B cell (primary cell): ENCODE measurements at regions not wholly inside any gene's neighbourhood (a gene's known extent, or its start where the extent isn't known, plus 50 kb on each side); places are given as distances from the start of the nearest gene placed in this dataset.

Experiments
- ATAC-seq: fragments of 200-7000 bp; cut with Tn5 transposase; one replicate; pipeline ENCODE4 v1.10.0; 2021; ENCODE audit warnings: low read depth, mild to moderate bottlenecking, moderate number of reproducible peaks, moderate library complexity
- CTCF ChIA-PET: fragments of 350-600 bp; sonication (Branson Sonifier 250); formaldehyde crosslinking; loops from one replicate; lab custom pipeline; 2021; ENCODE audit warnings: antibody characterized with exemption, inconsistent platforms; lab: Charles Lee
- POLR2A ChIA-PET: fragments of 350-600 bp; sonication (Branson Sonifier 250); formaldehyde crosslinking; loops from one replicate; lab custom pipeline; 2021; ENCODE audit warnings: antibody characterized with exemption; lab: Charles Lee
- DNase-seq: peaks from one replicate; pipeline ENCODE4 v3.0.0; 2013
- H2AFZ ChIP-seq: 2 replicates; pipeline ENCODE4 v1.6.1; 2012; ENCODE audit warnings: mild to moderate bottlenecking, low read depth, low read length; ENCODE audit not compliant: insufficient read depth, poor library complexity, severe bottlenecking
- H3K27ac ChIP-seq, 2 donors: 1 replicate in 1 of 2; 2 replicates in 1 of 2; pipeline ENCODE4 v1.5.1; 2012 to 2013; ENCODE audit warnings: low read length in 2 of 2, mild to moderate bottlenecking in 2 of 2, moderate library complexity in 1 of 2
- H3K27me3 ChIP-seq, 4 experiments: fragments of 200-600 bp in 1 of 4; sonication (generic) in 1 of 4; replicated peaks in 1 of 4; 1 replicate in 2 of 4; 2 replicates in 2 of 4; pipeline versions ENCODE4 v1.6.1 to v1.7.0; 2013 to 2016; ENCODE audit warnings: low read length in 3 of 4, mild to moderate bottlenecking in 2 of 4, mixed read lengths in 1 of 4, moderate library complexity in 1 of 4; ENCODE audit not compliant: insufficient read depth in 4 of 4, control insufficient read depth in 3 of 4; ENCODE audit errors: control extremely low read depth in 1 of 4
- H3K36me3 ChIP-seq, 2 experiments: replicated peaks in 1 of 2; 1 replicate in 1 of 2; 2 replicates in 1 of 2; pipeline versions ENCODE4 v1.6.1 to v1.7.1; 2013; ENCODE audit warnings: low read length in 1 of 2; ENCODE audit not compliant: insufficient read depth in 2 of 2, control insufficient read depth in 1 of 2; ENCODE audit errors: control extremely low read depth in 1 of 2, extremely low read depth in 1 of 2
- H3K4me1 ChIP-seq, 2 donors: fragments of 200-600 bp in 1 of 2; sonication (generic) in 1 of 2; 1 replicate in 1 of 2; 2 replicates in 1 of 2; pipeline versions ENCODE4 v1.5.1 to v1.6.1; 2013 to 2017; ENCODE audit warnings: low read length in 2 of 2; ENCODE audit not compliant: control insufficient read depth in 2 of 2, insufficient read depth in 2 of 2
- H3K4me2 ChIP-seq: replicated peaks from 2 replicates; pipeline ENCODE3; 2012; ENCODE audit warnings: mild to moderate bottlenecking, low read depth, low read length; ENCODE audit not compliant: poor library complexity, severe bottlenecking
- H3K4me3 ChIP-seq, 5 experiments: fragments of 200-600 bp in 1 of 5; sonication (generic) in 1 of 5; 1 replicate in 3 of 5; 2 replicates in 2 of 5; pipeline versions ENCODE4 v1.5.1 to v1.7.0; 2011 to 2016; ENCODE audit warnings: low read length in 4 of 5, mild to moderate bottlenecking in 4 of 5, low read depth in 2 of 5, control low read depth in 1 of 5, moderate library complexity in 1 of 5; ENCODE audit not compliant: insufficient read depth in 1 of 5; ENCODE audit errors: control extremely low read depth in 1 of 5, extremely low read depth in 1 of 5
- H3K79me2 ChIP-seq: fragments of 200-600 bp; sonication (generic); one replicate; pipeline ENCODE4 v1.6.0; 2016; ENCODE audit warnings: low read length; ENCODE audit not compliant: control insufficient read depth, insufficient read depth
- H3K9ac ChIP-seq: fragments of 200-600 bp; sonication (generic); 2 replicates; pipeline ENCODE4 v1.6.1; 2017; ENCODE audit warnings: mild to moderate bottlenecking, low read length, moderate library complexity
- H3K9me3 ChIP-seq, 3 donors: one replicate each; pipeline versions ENCODE4 v1.6.1 to v1.7.1; 2013; ENCODE audit warnings: low read length in 2 of 3; ENCODE audit not compliant: control insufficient read depth in 2 of 3, insufficient read depth in 1 of 3; ENCODE audit errors: control extremely low read depth in 1 of 3
- H4K20me1 ChIP-seq: 2 replicates; pipeline ENCODE4 v1.6.0; 2012; ENCODE audit warnings: mild to moderate bottlenecking, low read length; ENCODE audit not compliant: insufficient read depth, control insufficient read depth, poor library complexity, severe bottlenecking
- H3K27ac Mint-ChIP-seq: one replicate; pipeline ENCODE4 v1.8.0; 2021; ENCODE audit warnings: mixed read lengths
- H3K27me3 Mint-ChIP-seq: one replicate; pipeline ENCODE4 v1.8.0; 2021; ENCODE audit warnings: mixed read lengths
- H3K4me1 Mint-ChIP-seq: one replicate; pipeline ENCODE4 v1.8.0; 2021; ENCODE audit warnings: mixed read lengths
- H3K4me3 Mint-ChIP-seq: one replicate; pipeline ENCODE4 v1.8.0; 2021; ENCODE audit warnings: mixed read lengths
- H3K9me3 Mint-ChIP-seq: one replicate; pipeline ENCODE4 v1.8.0; 2022; ENCODE audit warnings: mixed read lengths; ENCODE audit not compliant: insufficient read depth
- EZH2 ChIP-seq: IDR thresholded peaks from 2 replicates; pipeline ENCODE4 v1.6.1; 2012; ENCODE audit warnings: borderline replicate concordance, low read depth, mild to moderate bottlenecking, moderate library complexity, low read length; ENCODE audit not compliant: insufficient read depth, poor library complexity, severe bottlenecking
- WGBS: methylation state at CpG from one replicate; pipeline ENCODE4 v1.1.5; 2013; ENCODE audit warnings: missing lambda C conversion rate; ENCODE audit not compliant: insufficient coverage; 5-methylcytosine and 5-hydroxymethylcytosine counted together
- intact Hi-C: fragments of 100-400 bp; cut with micrococcal nuclease; formaldehyde crosslinking; loops from one replicate; pipeline ENCODE4 v1.10.0; 2022
- TF ChIP-seq, protein P1 (sequence below): fragments of 200-600 bp; IDR thresholded peaks from one replicate; pipeline ENCODE4 v1.8.0; 2022; ENCODE audit warnings: antibody characterized with exemption, mild to moderate bottlenecking

DNA sequence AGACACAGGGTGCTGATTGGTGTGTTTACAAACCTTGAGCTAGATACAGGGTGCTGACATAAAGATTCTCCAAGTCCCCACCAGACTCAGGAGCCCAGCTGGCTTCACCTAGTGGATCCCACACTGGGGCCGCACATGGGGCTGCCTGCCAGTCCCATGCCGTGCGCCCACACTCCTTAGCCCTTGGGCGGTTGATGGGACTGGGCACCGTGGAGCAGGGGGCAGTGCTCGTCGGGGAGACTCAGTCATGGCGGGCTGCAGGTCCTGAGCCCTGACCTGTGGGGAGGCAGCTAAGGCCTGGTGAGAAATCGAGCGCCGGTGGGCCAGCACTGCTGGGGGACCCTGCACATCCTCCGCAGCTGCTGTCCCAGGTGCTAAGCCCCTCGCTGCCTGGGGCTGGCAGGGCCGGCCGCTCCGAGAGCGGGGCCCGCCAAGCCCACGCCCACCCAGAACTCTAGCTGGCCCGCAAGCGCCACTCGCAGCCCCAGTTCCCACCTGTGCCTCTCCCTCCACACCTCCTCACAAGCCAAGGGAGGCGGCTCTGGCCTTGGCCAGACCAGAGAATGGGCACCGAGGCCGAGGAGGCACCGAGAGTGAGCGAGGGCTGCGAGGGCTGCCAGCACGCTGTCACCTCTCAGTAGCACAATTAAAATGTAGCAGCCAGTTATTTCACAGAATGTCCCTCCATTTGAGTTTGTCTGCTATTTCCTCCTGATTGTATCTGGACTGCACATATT is 76.1 kb upstream of the PNPLA4 start:
- no peak for ATAC-seq
- no peak overlapping the region for H3K4me3 Mint-ChIP-seq
- Histone ChIP-seq H3K27ac (no peak overlapping the region), H3K4me1 (no peaks in the 10 kb centered on the region), H3K79me2 (no peaks in the 10 kb centered on the region), H3K27me3 (no peaks in the 10 kb centered on the region), H2AFZ (no peak overlapping the region), H3K4me3 (no peak overlapping the region), H3K4me2 (no peak overlapping the region), H4K20me1 (no peaks in the 10 kb centered on the region), H3K9me3 (peaks cover 0 to 3% (median 0%) of the 10 kb centered on the region in 3 donors), H3K36me3 (no peaks in the 10 kb centered on the region), H3K9ac (no peak overlapping the region)
- no peak for DNase-seq
- WGBS, result 98% methylated on average over 21 of the region's 29 CpGs
- no peak for TF ChIP-seq EZH2
- TF ChIP-seq, protein P1, sequence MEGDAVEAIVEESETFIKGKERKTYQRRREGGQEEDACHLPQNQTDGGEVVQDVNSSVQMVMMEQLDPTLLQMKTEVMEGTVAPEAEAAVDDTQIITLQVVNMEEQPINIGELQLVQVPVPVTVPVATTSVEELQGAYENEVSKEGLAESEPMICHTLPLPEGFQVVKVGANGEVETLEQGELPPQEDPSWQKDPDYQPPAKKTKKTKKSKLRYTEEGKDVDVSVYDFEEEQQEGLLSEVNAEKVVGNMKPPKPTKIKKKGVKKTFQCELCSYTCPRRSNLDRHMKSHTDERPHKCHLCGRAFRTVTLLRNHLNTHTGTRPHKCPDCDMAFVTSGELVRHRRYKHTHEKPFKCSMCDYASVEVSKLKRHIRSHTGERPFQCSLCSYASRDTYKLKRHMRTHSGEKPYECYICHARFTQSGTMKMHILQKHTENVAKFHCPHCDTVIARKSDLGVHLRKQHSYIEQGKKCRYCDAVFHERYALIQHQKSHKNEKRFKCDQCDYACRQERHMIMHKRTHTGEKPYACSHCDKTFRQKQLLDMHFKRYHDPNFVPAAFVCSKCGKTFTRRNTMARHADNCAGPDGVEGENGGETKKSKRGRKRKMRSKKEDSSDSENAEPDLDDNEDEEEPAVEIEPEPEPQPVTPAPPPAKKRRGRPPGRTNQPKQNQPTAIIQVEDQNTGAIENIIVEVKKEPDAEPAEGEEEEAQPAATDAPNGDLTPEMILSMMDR, result no peak
- intact Hi-C loops, result no loop called here
- no peaks in the 10 kb centered on the region for H3K27me3 Mint-ChIP-seq
- H3K27ac Mint-ChIP-seq, result no peak overlapping the region
- ChIA-PET CTCF (no interaction called here), POLR2A (no interaction called here)
- no peaks in the 10 kb centered on the region for H3K9me3 Mint-ChIP-seq
- H3K4me1 Mint-ChIP-seq, result no peaks in the 10 kb centered on the region

GRCh38 chrX:7996851-7997250 is 69.6 kb upstream of the PNPLA4 start:
- intact Hi-C loops, result loop anchor here (10.0 kb wide), 1 partner anchor 818 kb away; no protein-coding TSS in a partner anchor
- ChIA-PET CTCF (interaction anchor here (1.2 kb wide), 1 partner anchor 742 kb away, joined by 9 read pairs; no protein-coding TSS in a partner anchor), POLR2A (no interaction called here)

More at GRCh38 chrX:7996851-7997250, 69.6 kb upstream of the PNPLA4 start:
- Mint-ChIP-seq H3K4me3 (no peak overlapping the region), H3K27ac (no peak overlapping the region), H3K4me1 (no peaks in the 10 kb centered on the region), H3K9me3 (no peaks in the 10 kb centered on the region), H3K27me3 (no peaks in the 10 kb centered on the region)
- Histone ChIP-seq H3K27ac (no peak overlapping the region), H4K20me1 (no peaks in the 10 kb centered on the region), H3K4me3 (no peak overlapping the region), H3K4me2 (no peak overlapping the region), H2AFZ (no peak overlapping the region), H3K9ac (no peak overlapping the region), H3K9me3 (peaks cover 0 to 3% (median 0%) of the 10 kb centered on the region in 3 donors), H3K4me1 (no peaks in the 10 kb centered on the region), H3K79me2 (no peaks in the 10 kb centered on the region), H3K36me3 (no peaks in the 10 kb centered on the region), H3K27me3 (no peaks in the 10 kb centered on the region)
- DNase-seq, result no peak
- TF ChIP-seq, protein P1, result no peak
- no peak for TF ChIP-seq EZH2
- no peak for ATAC-seq
